ENCODE measurements at regions not wholly inside any gene's neighbourhood (a gene's known extent, or its start where the extent isn't known, plus 50 kb on each side); places are given as distances from the start of the nearest gene placed in this dataset.

DNA sequence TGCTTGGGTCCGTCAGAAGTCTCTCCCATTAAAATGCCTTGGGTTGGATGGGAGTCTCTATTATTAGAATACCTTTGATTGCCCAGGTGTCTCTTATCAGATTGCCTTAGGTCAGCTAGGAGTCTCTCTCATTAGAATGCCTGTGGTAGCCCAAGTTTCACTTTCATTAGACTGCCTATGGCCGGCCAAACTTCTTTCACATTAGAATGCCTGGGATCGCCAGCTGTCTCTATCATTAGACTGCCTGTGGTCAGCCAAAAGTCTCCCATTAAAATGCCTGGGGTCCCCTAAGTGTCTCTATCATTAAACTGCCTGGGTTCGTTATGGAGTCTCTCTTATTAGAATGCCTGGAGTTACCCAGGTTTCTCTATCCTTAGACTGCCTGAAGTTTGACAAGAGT lies 1476.7 kb downstream of the UQCRFS1 start:
- TF ChIP-seq, protein P1, sequence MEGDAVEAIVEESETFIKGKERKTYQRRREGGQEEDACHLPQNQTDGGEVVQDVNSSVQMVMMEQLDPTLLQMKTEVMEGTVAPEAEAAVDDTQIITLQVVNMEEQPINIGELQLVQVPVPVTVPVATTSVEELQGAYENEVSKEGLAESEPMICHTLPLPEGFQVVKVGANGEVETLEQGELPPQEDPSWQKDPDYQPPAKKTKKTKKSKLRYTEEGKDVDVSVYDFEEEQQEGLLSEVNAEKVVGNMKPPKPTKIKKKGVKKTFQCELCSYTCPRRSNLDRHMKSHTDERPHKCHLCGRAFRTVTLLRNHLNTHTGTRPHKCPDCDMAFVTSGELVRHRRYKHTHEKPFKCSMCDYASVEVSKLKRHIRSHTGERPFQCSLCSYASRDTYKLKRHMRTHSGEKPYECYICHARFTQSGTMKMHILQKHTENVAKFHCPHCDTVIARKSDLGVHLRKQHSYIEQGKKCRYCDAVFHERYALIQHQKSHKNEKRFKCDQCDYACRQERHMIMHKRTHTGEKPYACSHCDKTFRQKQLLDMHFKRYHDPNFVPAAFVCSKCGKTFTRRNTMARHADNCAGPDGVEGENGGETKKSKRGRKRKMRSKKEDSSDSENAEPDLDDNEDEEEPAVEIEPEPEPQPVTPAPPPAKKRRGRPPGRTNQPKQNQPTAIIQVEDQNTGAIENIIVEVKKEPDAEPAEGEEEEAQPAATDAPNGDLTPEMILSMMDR (IDR thresholded peaks at IDR 0.05), result no peak

DNA sequence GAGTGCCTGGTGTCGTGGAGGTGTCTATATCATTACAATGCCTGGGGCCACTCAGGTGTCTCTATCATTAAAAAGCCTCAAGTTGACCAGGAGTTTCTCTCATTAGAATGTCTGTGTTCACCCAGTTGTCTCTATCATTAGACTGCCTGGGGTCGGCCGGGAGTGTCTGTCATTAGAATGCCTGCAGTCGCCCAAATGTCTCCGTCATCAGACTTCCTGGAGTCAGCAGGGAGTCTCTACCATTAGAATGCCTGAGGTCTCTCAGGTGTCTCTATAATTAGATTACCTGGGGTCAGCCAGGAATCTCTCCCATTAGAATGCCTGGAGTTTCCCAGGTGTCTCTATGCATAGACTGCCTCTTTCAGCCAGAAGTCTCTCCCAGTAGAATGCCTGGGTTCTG lies 1477.6 kb downstream of the UQCRFS1 start:
- TF ChIP-seq, protein P1 (IDR thresholded peaks at IDR 0.05), result no peak

DNA sequence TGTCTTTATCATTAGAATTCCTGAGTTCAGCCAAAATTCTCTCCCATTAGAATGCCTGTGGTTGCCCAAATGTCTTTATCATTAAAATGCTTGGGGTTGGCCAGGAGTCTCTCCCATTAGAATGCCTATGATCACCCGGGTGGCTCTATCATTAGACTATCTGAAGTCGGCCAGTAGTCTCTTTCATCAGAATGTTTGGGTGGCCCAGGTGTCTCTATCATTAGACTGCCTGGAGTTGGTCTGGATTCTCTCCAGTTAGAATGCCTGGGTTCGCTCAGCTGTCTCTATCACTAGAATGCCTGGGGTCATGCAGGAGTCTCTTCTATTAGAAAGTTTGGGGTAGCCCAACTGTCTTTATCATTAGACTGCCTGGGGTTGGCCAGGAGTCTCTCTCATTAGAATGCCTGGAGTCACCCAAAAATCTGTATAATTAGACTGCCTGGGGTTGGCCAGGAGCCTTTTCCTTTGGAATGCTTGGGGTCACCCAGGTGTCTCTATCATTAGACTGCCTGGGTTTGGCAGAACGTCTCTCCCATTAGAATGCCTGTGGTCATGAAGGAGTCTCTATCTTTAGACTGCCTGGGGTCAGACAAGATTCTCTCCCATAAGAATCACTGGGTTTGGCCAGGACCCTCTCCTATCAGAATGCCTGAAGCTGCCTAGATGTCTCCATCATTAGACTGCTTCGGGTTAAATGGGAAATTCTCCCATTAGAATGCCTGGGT lies 1478.3 kb downstream of the UQCRFS1 start:
- TF ChIP-seq, protein P1 (IDR thresholded peaks at IDR 0.05), result no peak

DNA sequence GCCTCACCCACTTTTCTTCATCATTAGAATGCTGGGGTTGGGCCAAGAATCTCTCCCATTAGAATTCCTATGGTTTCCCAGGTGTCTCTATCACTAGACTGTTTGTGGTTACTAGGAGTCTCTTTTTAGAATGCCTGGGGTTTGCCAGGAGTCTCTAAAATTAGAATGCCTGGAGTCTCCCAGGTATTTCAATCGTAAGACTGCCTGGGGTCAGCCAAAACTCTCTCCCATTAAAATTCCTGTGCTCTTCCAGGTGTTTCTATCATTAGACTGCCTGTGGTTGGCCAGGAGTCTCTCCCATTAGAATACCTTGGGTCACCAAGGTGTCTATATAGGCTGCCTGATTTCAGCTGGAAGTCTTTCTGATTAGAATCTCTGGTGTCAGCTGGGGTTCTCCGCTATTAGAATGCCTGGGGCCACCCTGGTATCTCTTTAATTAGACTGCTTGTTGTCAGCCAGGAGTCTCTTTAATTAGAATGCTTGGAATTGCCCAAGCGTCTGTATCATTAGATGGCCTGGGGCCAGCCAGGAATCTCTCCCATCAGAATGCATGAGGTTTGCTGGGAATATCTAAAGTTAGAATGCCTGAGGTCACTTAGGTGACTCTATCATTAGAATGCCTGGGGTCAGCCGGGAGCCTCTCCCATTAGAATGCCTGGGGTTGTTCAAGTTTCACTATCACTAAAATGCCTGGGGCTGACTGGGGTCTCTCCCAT lies 1479.2 kb downstream of the UQCRFS1 start:
- TF ChIP-seq, protein P1 (IDR thresholded peaks at IDR 0.05), result no peak

DNA sequence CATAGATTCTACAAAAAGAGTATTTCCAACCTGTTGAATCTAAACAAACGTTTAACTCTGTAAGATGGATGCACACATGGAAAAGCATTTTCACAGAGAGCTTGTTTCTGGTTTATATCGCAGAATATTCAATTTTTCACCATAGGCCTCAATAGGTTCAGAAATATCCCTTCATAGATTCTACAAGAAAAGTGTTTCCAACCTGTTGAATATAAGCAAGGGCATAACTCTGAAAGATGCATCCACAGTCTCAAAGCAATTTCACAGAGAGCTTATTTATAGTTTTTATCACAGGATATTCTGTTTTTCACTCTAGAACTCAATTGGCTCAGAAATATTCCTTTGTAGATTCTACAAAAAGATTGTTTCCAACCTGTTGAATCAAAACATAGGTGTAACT lies 1483.6 kb downstream of the UQCRFS1 start:
- TF ChIP-seq, protein P1 (IDR thresholded peaks at IDR 0.05), result no peak

DNA sequence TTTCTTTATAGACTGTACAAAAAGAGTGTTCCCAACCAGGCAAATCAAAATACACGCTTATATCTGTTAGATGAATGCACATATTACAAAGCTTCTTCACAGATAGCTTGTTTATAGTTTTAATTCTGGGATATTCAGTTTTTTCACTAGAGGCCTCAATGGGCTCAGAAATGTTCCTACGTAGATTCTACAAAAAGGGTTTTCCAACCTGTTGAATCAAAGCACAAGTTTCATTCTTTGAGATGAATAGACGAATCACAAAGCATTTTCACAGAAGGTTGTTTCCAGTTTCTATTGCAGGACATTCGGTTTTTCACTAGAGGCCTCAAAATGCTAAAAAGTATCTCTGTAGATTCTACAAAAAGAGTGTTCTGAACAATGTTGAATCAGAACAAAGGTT lies 1490.3 kb downstream of the UQCRFS1 start:
- TF ChIP-seq, protein P1 (IDR thresholded peaks at IDR 0.05), result no peak

DNA sequence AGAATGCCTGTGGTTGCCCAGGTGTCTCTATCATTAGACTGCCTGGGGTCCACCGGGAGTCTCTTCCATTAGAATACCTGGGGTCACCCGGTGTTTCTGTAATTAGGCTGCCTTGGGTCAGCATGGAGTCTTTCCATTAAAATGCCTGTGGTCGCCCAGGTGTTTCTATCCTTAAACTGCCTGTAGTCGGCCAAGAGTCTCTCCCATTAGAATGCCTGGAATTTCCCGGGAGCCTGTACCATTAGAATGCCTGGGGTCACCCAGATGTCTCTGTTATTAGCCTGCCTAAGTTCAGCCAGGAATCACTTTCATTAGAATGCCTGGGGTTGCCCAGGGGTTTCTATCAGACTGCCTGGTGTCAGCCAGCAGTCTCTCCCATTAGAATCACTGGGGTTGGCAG lies 1492.8 kb downstream of the UQCRFS1 start:
- TF ChIP-seq, protein P1 (IDR thresholded peaks at IDR 0.05), result no peak

Data from LNCAP (cell line).